ENCODE measurements at regions not wholly inside any gene's neighbourhood (a gene's known extent, or its start where the extent isn't known, plus 50 kb on each side); places are given as distances from the start of the nearest gene placed in this dataset.

GRCh38 chr12:13924286-13924685 lies 57.1 kb downstream of the GRIN2B start:
- no peak for TF ChIP-seq BHLHE40 (IDR thresholded peaks at IDR 0.05; ENCODE audit: borderline replicate concordance)
- no peak for TF ChIP-seq SP1 (IDR thresholded peaks at IDR 0.05)
- no peak for TF ChIP-seq CTBP1 (IDR thresholded peaks at IDR 0.05; ENCODE audit: borderline replicate concordance)
- TF ChIP-seq SUZ12 (IDR thresholded peaks at IDR 0.05), result no peak
- TF ChIP-seq ELF4 (IDR thresholded peaks at IDR 0.05), result no peak
- no peak for TF ChIP-seq ZNF384 (IDR thresholded peaks at IDR 0.05)
- no peak for TF ChIP-seq FOXM1 (IDR thresholded peaks at IDR 0.05; ENCODE audit: borderline replicate concordance)
- TF ChIP-seq NFRKB (IDR thresholded peaks at IDR 0.05), result no peak
- TF ChIP-seq HDGF (IDR thresholded peaks at IDR 0.05; ENCODE audit: borderline replicate concordance), result no peak
- TF ChIP-seq LEF1 (IDR thresholded peaks at IDR 0.05; ENCODE audit: borderline replicate concordance), result no peak
- TF ChIP-seq ARNT (IDR thresholded peaks at IDR 0.05), result no peak
- no peak for TF ChIP-seq FOXA1 (IDR thresholded peaks at IDR 0.05)
- no peak for TF ChIP-seq FOXK2 (IDR thresholded peaks at IDR 0.05)
- TF ChIP-seq L3MBTL2 (conservative IDR thresholded peaks at IDR 0.05), result no peak
- TF ChIP-seq TARDBP (IDR thresholded peaks at IDR 0.05), result no peak
- DNase-seq (ENCODE audit: extremely low spot score), result no peak
- ChIA-PET POLR2A (no interaction called here), CTCF (no interaction called here)

- CTCF ChIA-PET, result no interaction called here
- no peak for DNase-seq (ENCODE audit: extremely low spot score)
- TF ChIP-seq FOXA1 (IDR thresholded peaks at IDR 0.05) (no peak), SUZ12 (IDR thresholded peaks at IDR 0.05) (no peak), BHLHE40 (IDR thresholded peaks at IDR 0.05; ENCODE audit: borderline replicate concordance) (no peak), ELF4 (IDR thresholded peaks at IDR 0.05) (no peak), SP1 (IDR thresholded peaks at IDR 0.05) (no peak), FOXK2 (IDR thresholded peaks at IDR 0.05) (no peak), LEF1 (IDR thresholded peaks at IDR 0.05; ENCODE audit: borderline replicate concordance) (no peak), ZNF384 (IDR thresholded peaks at IDR 0.05) (no peak), CTBP1 (IDR thresholded peaks at IDR 0.05; ENCODE audit: borderline replicate concordance) (no peak), TARDBP (IDR thresholded peaks at IDR 0.05) (no peak), L3MBTL2 (conservative IDR thresholded peaks at IDR 0.05) (no peak), FOXM1 (IDR thresholded peaks at IDR 0.05; ENCODE audit: borderline replicate concordance) (no peak), PKNOX1 (IDR thresholded peaks at IDR 0.05) (no peak), HDGF (IDR thresholded peaks at IDR 0.05; ENCODE audit: borderline replicate concordance) (no peak), NFRKB (IDR thresholded peaks at IDR 0.05) (no peak), ARNT (IDR thresholded peaks at IDR 0.05) (no peak)
- POLR2A ChIA-PET, result no interaction called here
Observed at GRCh38 chr12:13918897-13919296, 62.5 kb downstream of the GRIN2B start.

- DNase-seq (ENCODE audit: extremely low spot score), result no peak
- TF ChIP-seq L3MBTL2 (conservative IDR thresholded peaks at IDR 0.05), result no peak
- TF ChIP-seq ELF4 (IDR thresholded peaks at IDR 0.05), result no peak
- TF ChIP-seq FOXK2 (IDR thresholded peaks at IDR 0.05), result no peak
- TF ChIP-seq LEF1 (IDR thresholded peaks at IDR 0.05; ENCODE audit: borderline replicate concordance), result no peak
- no peak for TF ChIP-seq HDGF (IDR thresholded peaks at IDR 0.05; ENCODE audit: borderline replicate concordance)
- TF ChIP-seq SUZ12 (IDR thresholded peaks at IDR 0.05), result no peak
- TF ChIP-seq SP1 (IDR thresholded peaks at IDR 0.05), result no peak
- ChIA-PET CTCF (no interaction called here), POLR2A (no interaction called here)
Observed at GRCh38 chr12:13915096-13915495, 66.3 kb downstream of the GRIN2B start.

- ChIA-PET CTCF (no interaction called here), POLR2A (no interaction called here)
- no peak for TF ChIP-seq ARNT (IDR thresholded peaks at IDR 0.05)
- TF ChIP-seq HDGF (IDR thresholded peaks at IDR 0.05; ENCODE audit: borderline replicate concordance), result no peak
- no peak for TF ChIP-seq SP1 (IDR thresholded peaks at IDR 0.05)
- no peak for TF ChIP-seq ELF4 (IDR thresholded peaks at IDR 0.05)
- no peak for TF ChIP-seq PKNOX1 (IDR thresholded peaks at IDR 0.05)
- TF ChIP-seq ZNF384 (IDR thresholded peaks at IDR 0.05), result no peak
- TF ChIP-seq FOXK2 (IDR thresholded peaks at IDR 0.05), result no peak
- TF ChIP-seq CTBP1 (IDR thresholded peaks at IDR 0.05; ENCODE audit: borderline replicate concordance), result no peak
- TF ChIP-seq SUZ12 (IDR thresholded peaks at IDR 0.05), result no peak
- TF ChIP-seq FOXM1 (IDR thresholded peaks at IDR 0.05; ENCODE audit: borderline replicate concordance), result no peak
- TF ChIP-seq FOXA1 (IDR thresholded peaks at IDR 0.05), result no peak
- no peak for TF ChIP-seq NFRKB (IDR thresholded peaks at IDR 0.05)
- no peak for TF ChIP-seq BHLHE40 (IDR thresholded peaks at IDR 0.05; ENCODE audit: borderline replicate concordance)
- no peak for TF ChIP-seq L3MBTL2 (conservative IDR thresholded peaks at IDR 0.05)
- TF ChIP-seq LEF1 (IDR thresholded peaks at IDR 0.05; ENCODE audit: borderline replicate concordance), result no peak
- TF ChIP-seq TARDBP (IDR thresholded peaks at IDR 0.05), result no peak
- no peak for DNase-seq (ENCODE audit: extremely low spot score)
Observed at GRCh38 chr12:13913371-13913770, 68.0 kb downstream of the GRIN2B start.

GRCh38 chr12:13911756-13912554 lies 69.4 kb downstream of the GRIN2B start:
- TF ChIP-seq TARDBP (IDR thresholded peaks at IDR 0.05) (no peak), ZNF384 (IDR thresholded peaks at IDR 0.05) (no peak), CTBP1 (IDR thresholded peaks at IDR 0.05; ENCODE audit: borderline replicate concordance) (no peak), SUZ12 (IDR thresholded peaks at IDR 0.05) (no peak), L3MBTL2 (conservative IDR thresholded peaks at IDR 0.05) (no peak), ARNT (IDR thresholded peaks at IDR 0.05) (no peak), FOXK2 (IDR thresholded peaks at IDR 0.05) (no peak), HDGF (IDR thresholded peaks at IDR 0.05; ENCODE audit: borderline replicate concordance) (no peak), ELF4 (IDR thresholded peaks at IDR 0.05) (no peak), FOXA1 (IDR thresholded peaks at IDR 0.05) (no peak)
- ChIA-PET POLR2A (no interaction called here), CTCF (no interaction called here)
- no peak for DNase-seq (ENCODE audit: extremely low spot score)

- POLR2A ChIA-PET, result no interaction called here
- TF ChIP-seq ELF4 (IDR thresholded peaks at IDR 0.05), result no peak
- TF ChIP-seq FOXK2 (IDR thresholded peaks at IDR 0.05), result no peak
- TF ChIP-seq LEF1 (IDR thresholded peaks at IDR 0.05; ENCODE audit: borderline replicate concordance), result no peak
- no peak for TF ChIP-seq FOXM1 (IDR thresholded peaks at IDR 0.05; ENCODE audit: borderline replicate concordance)
- no peak for TF ChIP-seq L3MBTL2 (conservative IDR thresholded peaks at IDR 0.05)
- no peak for TF ChIP-seq PKNOX1 (IDR thresholded peaks at IDR 0.05)
- TF ChIP-seq BHLHE40 (IDR thresholded peaks at IDR 0.05; ENCODE audit: borderline replicate concordance), result no peak
- no peak for TF ChIP-seq SUZ12 (IDR thresholded peaks at IDR 0.05)
- no peak for TF ChIP-seq HDGF (IDR thresholded peaks at IDR 0.05; ENCODE audit: borderline replicate concordance)
- TF ChIP-seq SP1 (IDR thresholded peaks at IDR 0.05), result no peak
- TF ChIP-seq ARNT (IDR thresholded peaks at IDR 0.05), result no peak
- TF ChIP-seq CTBP1 (IDR thresholded peaks at IDR 0.05; ENCODE audit: borderline replicate concordance), result no peak
- no peak for TF ChIP-seq FOXA1 (IDR thresholded peaks at IDR 0.05)
- no peak for TF ChIP-seq ZNF384 (IDR thresholded peaks at IDR 0.05)
- TF ChIP-seq TARDBP (IDR thresholded peaks at IDR 0.05), result no peak
- no peak for TF ChIP-seq NFRKB (IDR thresholded peaks at IDR 0.05)
- CTCF ChIA-PET, result no interaction called here
- no peak for DNase-seq (ENCODE audit: extremely low spot score)
Observed at GRCh38 chr12:13905794-13906193, 75.6 kb downstream of the GRIN2B start.

Measured in HEK293T (cell line).